ENCODE measurements at regions not wholly inside any gene's neighbourhood (a gene's known extent, or its start where the extent isn't known, plus 50 kb on each side); places are given as distances from the start of the nearest gene placed in this dataset.

GRCh38 chr11:119518746-119519730 is 96.1 kb upstream of the THY1 start:
- no peak for TF ChIP-seq CTCF (conservative IDR thresholded peaks at IDR 0.05)
- Mint-ChIP-seq H3K27me3 (ENCODE audit: low read depth) (peaks cover 7% of the 10 kb centered on the region), H3K9me3 (no peaks in the 10 kb centered on the region), H3K27ac (ENCODE audit: unreplicated experiment) (no peak overlapping the region), H3K36me3 (ENCODE audit: low read depth) (no peaks in the 10 kb centered on the region), H3K4me1 (peaks cover 3% of the 10 kb centered on the region), H3K4me3 (no peak overlapping the region)
- peak; percentile 42 for DNase-seq (ENCODE audit: low read depth, low spot score)

GRCh38 chr11:119515771-119516400 is 92.9 kb upstream of the THY1 start:
- no peak for TF ChIP-seq CTCF (conservative IDR thresholded peaks at IDR 0.05)
- no peak overlapping the region for H3K27ac Mint-ChIP-seq (ENCODE audit: unreplicated experiment)
- no peak overlapping the region for H3K4me3 Mint-ChIP-seq
- no peak for DNase-seq (ENCODE audit: low read depth, low spot score)
- H3K27me3 Mint-ChIP-seq (ENCODE audit: low read depth) = peaks cover 12% of the 10 kb centered on the region
- no peaks in the 10 kb centered on the region for H3K36me3 Mint-ChIP-seq (ENCODE audit: low read depth)
- no peaks in the 10 kb centered on the region for H3K9me3 Mint-ChIP-seq
- peaks cover 8% of the 10 kb centered on the region for H3K4me1 Mint-ChIP-seq

- Mint-ChIP-seq H3K27me3 (ENCODE audit: low read depth) (peaks cover 17% of the 10 kb centered on the region), H3K4me3 (no peak overlapping the region), H3K27ac (ENCODE audit: unreplicated experiment) (no peak overlapping the region), H3K36me3 (ENCODE audit: low read depth) (no peaks in the 10 kb centered on the region), H3K9me3 (no peaks in the 10 kb centered on the region), H3K4me1 (peaks cover 8% of the 10 kb centered on the region)
- no peak for DNase-seq (ENCODE audit: low read depth, low spot score)
- TF ChIP-seq CTCF (conservative IDR thresholded peaks at IDR 0.05) = no peak
Observed at GRCh38 chr11:119513806-119514170, 90.8 kb upstream of the THY1 start.

GRCh38 chr11:119513131-119513805 is 90.3 kb upstream of the THY1 start:
- DNase-seq (ENCODE audit: low read depth, low spot score) = no peak
- H3K36me3 Mint-ChIP-seq (ENCODE audit: low read depth) = no peaks in the 10 kb centered on the region
- H3K4me3 Mint-ChIP-seq = no peak overlapping the region
- H3K27ac Mint-ChIP-seq (ENCODE audit: unreplicated experiment) = no peak overlapping the region
- H3K9me3 Mint-ChIP-seq = no peaks in the 10 kb centered on the region
- H3K27me3 Mint-ChIP-seq (ENCODE audit: low read depth) = peaks cover 17% of the 10 kb centered on the region
- H3K4me1 Mint-ChIP-seq = peaks cover 8% of the 10 kb centered on the region
- TF ChIP-seq CTCF (conservative IDR thresholded peaks at IDR 0.05) = no peak

- H3K9me3 Mint-ChIP-seq = no peaks in the 10 kb centered on the region
- H3K4me1 Mint-ChIP-seq = peaks cover 8% of the 10 kb centered on the region
- H3K36me3 Mint-ChIP-seq (ENCODE audit: low read depth) = no peaks in the 10 kb centered on the region
- DNase-seq (ENCODE audit: low read depth, low spot score) = no peak
- H3K4me3 Mint-ChIP-seq = no peak overlapping the region
- peak overlapping the region; percentile 85 for H3K27ac Mint-ChIP-seq (ENCODE audit: unreplicated experiment)
- TF ChIP-seq CTCF (conservative IDR thresholded peaks at IDR 0.05) = no peak
- peaks cover 17% of the 10 kb centered on the region for H3K27me3 Mint-ChIP-seq (ENCODE audit: low read depth)
Observed at GRCh38 chr11:119512369-119512768, 89.4 kb upstream of the THY1 start.

Data from neural crest cell (in vitro differentiated cells).